Adrenal gland (tissue), 5 donors: ENCODE measurements at regions not wholly inside any gene's neighbourhood (a gene's known extent, or its start where the extent isn't known, plus 50 kb on each side); places are given as distances from the start of the nearest gene placed in this dataset.

Experiments
- CTCF ChIP-seq, 6 experiments: fragments of 450-650 bp in 4 of 6; fragments of 200-600 bp in 2 of 6; sonication (generic) in 1 of 6; IDR thresholded peaks; 1 replicate in 5 of 6; 2 replicates in 1 of 6; pipeline versions ENCODE4 v1.5.1 to v1.8.0; 2016 to 2021; ENCODE audit warnings: antibody characterized with exemption in 6 of 6, mild to moderate bottlenecking in 2 of 6, moderate library complexity in 1 of 6
- POLR2A ChIP-seq, 2 donors: fragments of 450-650 bp; IDR thresholded peaks; one replicate each; pipeline ENCODE4 v1.6.1; 2017; ENCODE audit warnings: antibody characterized with exemption in 2 of 2, mild to moderate bottlenecking in 2 of 2, moderate library complexity in 1 of 2
- donor health status: DM: no; HTN: no; CAD: no.

DNA sequence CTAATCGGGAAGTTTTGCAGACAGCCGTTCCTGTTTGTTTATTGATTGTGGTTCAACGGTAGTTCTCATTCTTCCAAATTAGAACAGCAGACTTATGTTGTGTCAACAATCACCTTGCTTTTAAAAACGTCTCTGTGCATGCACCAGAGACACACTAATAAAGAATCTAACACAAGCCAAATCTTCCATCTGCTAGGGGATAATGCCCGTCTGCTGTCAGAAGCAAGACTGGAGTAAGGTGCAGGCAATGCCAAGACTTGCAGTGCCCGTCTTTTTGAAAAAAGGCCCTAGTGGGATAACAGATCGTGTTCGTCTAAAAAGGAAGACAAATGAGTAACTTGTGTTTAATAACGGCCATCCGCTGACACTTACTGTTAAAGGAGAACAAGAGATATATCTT is 158.4 kb downstream of the KCNJ2 start:
- TF ChIP-seq CTCF (IDR thresholded peaks at IDR 0.05) = no peak
- TF ChIP-seq POLR2A (IDR thresholded peaks at IDR 0.05) = no peak
